ENCODE measurements at regions not wholly inside any gene's neighbourhood (a gene's known extent, or its start where the extent isn't known, plus 50 kb on each side); places are given as distances from the start of the nearest gene placed in this dataset.

DNA sequence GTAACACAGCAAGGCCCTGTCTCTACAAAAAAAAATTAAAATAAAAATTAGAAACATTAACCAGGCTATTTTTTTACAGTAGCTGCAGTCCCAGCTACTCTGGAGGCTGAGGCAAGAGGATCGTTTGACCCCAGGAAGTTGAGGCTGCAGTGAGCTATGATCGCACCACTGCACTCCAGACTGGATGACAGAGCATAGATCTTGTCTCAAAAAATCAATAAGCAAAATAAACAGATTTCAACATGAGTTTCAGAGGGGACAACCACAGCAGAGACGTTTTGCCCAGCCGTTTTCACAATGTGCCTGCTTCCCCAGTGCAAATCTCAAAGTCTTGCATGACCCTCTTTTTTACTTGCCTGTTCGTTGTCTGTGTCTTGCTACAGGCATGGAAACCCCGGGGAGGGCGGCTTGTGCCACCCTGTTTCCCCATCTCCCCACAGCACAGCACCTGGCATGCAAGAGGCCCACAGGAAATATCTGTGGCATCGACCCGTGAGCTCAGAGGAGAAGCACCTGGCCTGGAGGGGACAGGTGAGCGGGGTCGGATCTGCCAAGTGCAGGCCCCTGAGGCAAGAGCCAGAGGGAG, 222.0 kb upstream of the ZNF507 start:
- TF ChIP-seq EZH2 (IDR thresholded peaks at IDR 0.05; ENCODE audit: borderline replicate concordance) (no peak), EZH2phosphoT487 (IDR thresholded peaks at IDR 0.05; ENCODE audit: low read depth, severe bottlenecking, unreplicated experiment) (no peak), CTCF (IDR thresholded peaks at IDR 0.05; ENCODE audit: poor library complexity) (no peak)
